ENCODE measurements at regions not wholly inside any gene's neighbourhood (a gene's known extent, or its start where the extent isn't known, plus 50 kb on each side); places are given as distances from the start of the nearest gene placed in this dataset.

DNA sequence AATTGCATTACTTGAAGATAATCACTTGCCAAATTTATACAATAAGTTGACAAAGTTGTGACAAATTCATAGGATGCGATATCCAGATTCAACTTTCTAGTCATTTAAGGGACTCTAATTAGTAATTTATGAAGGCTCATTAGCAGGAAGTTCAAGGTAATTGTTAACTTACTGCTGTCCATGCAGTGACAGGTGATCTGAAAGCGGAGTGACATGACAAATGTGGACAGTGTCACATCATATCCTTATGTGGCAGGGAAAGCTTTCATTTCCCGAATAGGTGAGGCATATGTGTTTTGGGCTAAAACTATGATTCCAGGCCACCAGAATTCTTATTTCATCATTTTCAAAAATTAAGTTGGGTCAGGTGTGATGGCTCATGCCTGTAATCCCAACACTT is 115.9 kb upstream of the BMP2 start:
- Histone ChIP-seq H2BK120ac (ENCODE audit: low read depth, low read length, poor library complexity, severe bottlenecking) (no peak overlapping the region), H2BK15ac (ENCODE audit: low read depth, low read length) (no peak overlapping the region), H3K23me2 (ENCODE audit: insufficient read length, low read depth, low read length, poor library complexity, severe bottlenecking) (no peaks in the 10 kb centered on the region), H3K56ac (ENCODE audit: insufficient read length, low read depth, low read length) (no peak overlapping the region), H3K27me3 (ENCODE audit: insufficient read depth, low read length) (no peaks in the 10 kb centered on the region), H2AK5ac (ENCODE audit: insufficient read length, low read length) (no peak overlapping the region), H3T11ph (ENCODE audit: low read length) (no peak overlapping the region), H3K14ac (ENCODE audit: insufficient read depth, low read length) (no peak overlapping the region), H2AFZ (ENCODE audit: low read length) (no peak overlapping the region), H3K9me3 (ENCODE audit: control insufficient read depth, low read depth, low read length) (no peaks in the 10 kb centered on the region), H3K79me2 (ENCODE audit: insufficient read depth, low read length) (no peaks in the 10 kb centered on the region), H4K8ac (replicated peaks; ENCODE audit: insufficient read length, low read depth, low read length) (no peak overlapping the region), H3K18ac (ENCODE audit: insufficient read length, low read depth, low read length) (no peak overlapping the region), H3K4ac (ENCODE audit: low read depth, low read length) (no peak overlapping the region), H3K27ac (ENCODE audit: insufficient read length, low read depth, low read length) (no peak overlapping the region), H2BK5ac (ENCODE audit: insufficient read length, low read length) (no peak overlapping the region), H3K9ac (ENCODE audit: extremely low read depth, insufficient read length, low read length) (no peak overlapping the region), H2BK20ac (ENCODE audit: low read depth, low read length, poor library complexity, severe bottlenecking) (no peak overlapping the region), H3K4me2 (ENCODE audit: insufficient read depth, insufficient read length, low read length) (no peak overlapping the region), H3K23ac (ENCODE audit: insufficient read length, low read depth, low read length) (no peak overlapping the region), H4K20me1 (ENCODE audit: control insufficient read depth, insufficient read depth, insufficient read length) (no peaks in the 10 kb centered on the region), H4K5ac (ENCODE audit: insufficient read length, low read depth, low read length) (no peak overlapping the region), H3K79me1 (ENCODE audit: insufficient read depth, low read depth, low read length, poor library complexity, severe bottlenecking) (no peaks in the 10 kb centered on the region), H4K91ac (ENCODE audit: insufficient read length, low read depth, low read length) (no peak overlapping the region), H3K4me1 (ENCODE audit: insufficient read depth, low read length) (no peaks in the 10 kb centered on the region), H2BK12ac (ENCODE audit: insufficient read length, low read depth, low read length) (no peak overlapping the region)
- no CpG with 5 or more reads among the region's 3 CpGs for WGBS (ENCODE audit: extremely low coverage, insufficient read length, low lambda C conversion rate)
- H3K36me3 Mint-ChIP-seq (ENCODE audit: insufficient read depth in 1 of 3, low read depth in 3 of 3): peaks cover 0 to 2% (median 0%) of the 10 kb centered on the region in 3 experiments; a peak in 1 of 7 replicates
- peaks cover 0 to 4% of the 10 kb centered on the region in 2 experiments; a peak in 3 of 5 replicates for H3K9me3 Mint-ChIP-seq
- no peak overlapping the region for H3K27ac Mint-ChIP-seq
- no peak overlapping the region for H3K4me3 Mint-ChIP-seq
- no peak for DNase-seq
- TF ChIP-seq, protein P1, sequence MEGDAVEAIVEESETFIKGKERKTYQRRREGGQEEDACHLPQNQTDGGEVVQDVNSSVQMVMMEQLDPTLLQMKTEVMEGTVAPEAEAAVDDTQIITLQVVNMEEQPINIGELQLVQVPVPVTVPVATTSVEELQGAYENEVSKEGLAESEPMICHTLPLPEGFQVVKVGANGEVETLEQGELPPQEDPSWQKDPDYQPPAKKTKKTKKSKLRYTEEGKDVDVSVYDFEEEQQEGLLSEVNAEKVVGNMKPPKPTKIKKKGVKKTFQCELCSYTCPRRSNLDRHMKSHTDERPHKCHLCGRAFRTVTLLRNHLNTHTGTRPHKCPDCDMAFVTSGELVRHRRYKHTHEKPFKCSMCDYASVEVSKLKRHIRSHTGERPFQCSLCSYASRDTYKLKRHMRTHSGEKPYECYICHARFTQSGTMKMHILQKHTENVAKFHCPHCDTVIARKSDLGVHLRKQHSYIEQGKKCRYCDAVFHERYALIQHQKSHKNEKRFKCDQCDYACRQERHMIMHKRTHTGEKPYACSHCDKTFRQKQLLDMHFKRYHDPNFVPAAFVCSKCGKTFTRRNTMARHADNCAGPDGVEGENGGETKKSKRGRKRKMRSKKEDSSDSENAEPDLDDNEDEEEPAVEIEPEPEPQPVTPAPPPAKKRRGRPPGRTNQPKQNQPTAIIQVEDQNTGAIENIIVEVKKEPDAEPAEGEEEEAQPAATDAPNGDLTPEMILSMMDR (conservative IDR thresholded peaks at IDR 0.05): no peak
- no peaks in the 10 kb centered on the region; the same call in 1 of the 2 replicates for H3K27me3 Mint-ChIP-seq (ENCODE audit: low read depth)
- 0 out of 4 replicates have a peak, but pooled peaks cover 0 to 3% of the 10 kb centered on the region in 2 experiments for H3K4me1 Mint-ChIP-seq

Measured in H9 (cell line).